MCF 10A (cell line): ENCODE measurements at regions not wholly inside any gene's neighbourhood (a gene's known extent, or its start where the extent isn't known, plus 50 kb on each side); places are given as distances from the start of the nearest gene placed in this dataset.

Experiments used
- BruUV-seq: library from RNA; stranded (reverse); fragments of 400-500 nt; replicated peaks from 2 replicates; lab custom pipeline; 2021; lab: Mats Ljungman, UMichigan
- CTCF ChIA-PET: fragments of 300-600 bp; sonication (Branson Sonifier 250); formaldehyde crosslinking; extraction: SDS; loops from one replicate; lab custom pipeline; 2021; ENCODE audit warnings: antibody characterized with exemption, inconsistent platforms; lab: Yijun Ruan, JAX
- POLR2A ChIA-PET: fragments of 300-600, 350-650 bp; sonication (Branson Sonifier 250); formaldehyde crosslinking; extraction: SDS; loops from one replicate; lab custom pipeline; 2020; ENCODE audit warnings: antibody characterized with exemption, inconsistent platforms; lab: Yijun Ruan, JAX
- DNase-seq: peaks from one replicate; pipeline ENCODE4 v3.0.0-alpha.2; 2018; ENCODE audit not compliant: unreplicated experiment
- H3K27ac Mint-ChIP-seq: one replicate; pipeline ENCODE4 v1.8.0; 2022; ENCODE audit warnings: mild to moderate bottlenecking, low read depth, mixed read lengths; ENCODE audit not compliant: unreplicated experiment
- H3K27me3 Mint-ChIP-seq: one replicate; pipeline ENCODE4 v1.8.0; 2022; ENCODE audit warnings: mixed read lengths; ENCODE audit not compliant: insufficient read depth, unreplicated experiment
- H3K36me3 Mint-ChIP-seq: one replicate; pipeline ENCODE4 v1.8.0; 2022; ENCODE audit warnings: mild to moderate bottlenecking, moderate library complexity, mixed read lengths; ENCODE audit not compliant: insufficient read depth, unreplicated experiment
- H3K4me1 Mint-ChIP-seq: one replicate; pipeline ENCODE4 v1.8.0; 2022; ENCODE audit warnings: mixed read lengths; ENCODE audit not compliant: insufficient read depth, unreplicated experiment
- H3K4me3 Mint-ChIP-seq: one replicate; pipeline ENCODE4 v1.8.0; 2022; ENCODE audit warnings: mild to moderate bottlenecking, moderate library complexity, mixed read lengths; ENCODE audit not compliant: unreplicated experiment
- H3K9me3 Mint-ChIP-seq: one replicate; pipeline ENCODE4 v1.8.0; 2022; ENCODE audit warnings: mixed read lengths; ENCODE audit not compliant: unreplicated experiment
- CTCF ChIP-seq: fragments of 200-600 bp; IDR thresholded peaks from one replicate; pipeline ENCODE4 v1.8.0; 2022; ENCODE audit warnings: antibody characterized with exemption, mild to moderate bottlenecking; ENCODE audit not compliant: unreplicated experiment
- intact Hi-C: fragments of 100-400 bp; cut with micrococcal nuclease; formaldehyde crosslinking; loops from 2 replicates; pipeline ENCODE4 v1.14.1; 2022

GRCh38 chr4:187309456-187309855 is 585.8 kb upstream of the FAT1 start:
- Mint-ChIP-seq H3K27me3 (no peaks in the 10 kb centered on the region), H3K27ac (no peak overlapping the region), H3K4me3 (no peak overlapping the region), H3K4me1 (peaks cover 25% of the 10 kb centered on the region), H3K9me3 (no peaks in the 10 kb centered on the region), H3K36me3 (no peaks in the 10 kb centered on the region)
- TF ChIP-seq CTCF = no peak
- CTCF ChIA-PET = no interaction called here
- POLR2A ChIA-PET = no interaction called here
- intact Hi-C loops = loop anchor here (10.0 kb wide), 1 partner anchor 585 kb away; the partner anchor contains the start of gene FAT1
- no peak for DNase-seq
- BruUV-seq = no TSS peak

GRCh38 chr4:187312299-187312698 is 588.6 kb upstream of the FAT1 start:
- H3K36me3 Mint-ChIP-seq = no peaks in the 10 kb centered on the region
- BruUV-seq = no TSS peak
- H3K27me3 Mint-ChIP-seq = no peaks in the 10 kb centered on the region
- ChIA-PET POLR2A (no interaction called here), CTCF (no interaction called here)
- intact Hi-C loops = no loop called here
- H3K9me3 Mint-ChIP-seq = no peaks in the 10 kb centered on the region
- no peak overlapping the region for H3K27ac Mint-ChIP-seq
- H3K4me3 Mint-ChIP-seq = no peak overlapping the region
- DNase-seq = no peak
- no peak for TF ChIP-seq CTCF
- peaks cover 15% of the 10 kb centered on the region for H3K4me1 Mint-ChIP-seq

GRCh38 chr4:187317799-187318198 is 594.1 kb upstream of the FAT1 start:
- POLR2A ChIA-PET = no interaction called here
- H3K4me3 Mint-ChIP-seq = no peak overlapping the region
- DNase-seq = no peak
- BruUV-seq = no TSS peak
- CTCF ChIA-PET = no interaction called here
- peaks cover 12% of the 10 kb centered on the region for H3K9me3 Mint-ChIP-seq
- no peaks in the 10 kb centered on the region for H3K36me3 Mint-ChIP-seq
- no peaks in the 10 kb centered on the region for H3K27me3 Mint-ChIP-seq
- H3K27ac Mint-ChIP-seq = no peak overlapping the region
- no peaks in the 10 kb centered on the region for H3K4me1 Mint-ChIP-seq
- intact Hi-C loops = no loop called here
- no peak for TF ChIP-seq CTCF

GRCh38 chr4:187321711-187322110 is 598.1 kb upstream of the FAT1 start:
- no TSS peak for BruUV-seq
- intact Hi-C loops = no loop called here
- Mint-ChIP-seq H3K36me3 (no peaks in the 10 kb centered on the region), H3K27me3 (no peaks in the 10 kb centered on the region), H3K27ac (no peak overlapping the region), H3K4me1 (no peaks in the 10 kb centered on the region), H3K4me3 (no peak overlapping the region), H3K9me3 (peaks cover 12% of the 10 kb centered on the region)
- no peak for TF ChIP-seq CTCF
- DNase-seq = no peak
- ChIA-PET POLR2A (no interaction called here), CTCF (interaction anchor here (0.6 kb wide), 2 partner anchors 595 to 1781 kb away, joined by 3 to 5 read pairs; no protein-coding TSS in a partner anchor)
